ENCODE measurements at regions not wholly inside any gene's neighbourhood (a gene's known extent, or its start where the extent isn't known, plus 50 kb on each side); places are given as distances from the start of the nearest gene placed in this dataset.

DNA sequence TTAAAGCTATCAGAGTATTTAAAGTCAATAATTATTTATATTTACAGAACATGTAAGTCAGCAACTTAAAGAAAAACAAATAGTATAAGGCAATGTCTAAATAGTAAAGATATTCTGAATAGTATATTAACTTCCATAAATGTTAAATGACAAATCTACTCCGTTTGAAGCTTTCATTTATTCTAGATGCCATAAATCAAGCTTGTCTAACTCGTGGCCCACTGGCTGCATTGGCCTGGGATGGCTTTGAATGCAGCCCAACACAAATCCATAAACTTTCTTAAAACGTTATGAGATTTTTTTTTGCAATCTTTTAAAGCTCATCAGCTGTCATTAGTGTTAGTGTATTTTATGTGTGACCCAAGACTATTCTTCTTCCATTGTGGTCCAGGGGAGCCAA lies 1117.1 kb upstream of the PCDH9 start:
- H3K4me3 ChIP-seq: no peak overlapping the region
- H3K36me3 ChIP-seq: no peaks in the 10 kb centered on the region
- H3K4me1 ChIP-seq (replicated peaks): no peaks in the 10 kb centered on the region
- DNase-seq (ENCODE audit: low read depth in 1 of 2, low spot score in 2 of 2): no peak
- no peaks in the 10 kb centered on the region for H3K27me3 ChIP-seq (replicated peaks)
- H3K9me3 ChIP-seq (replicated peaks): no peaks in the 10 kb centered on the region
- H3K27ac ChIP-seq: no peak overlapping the region

DNA sequence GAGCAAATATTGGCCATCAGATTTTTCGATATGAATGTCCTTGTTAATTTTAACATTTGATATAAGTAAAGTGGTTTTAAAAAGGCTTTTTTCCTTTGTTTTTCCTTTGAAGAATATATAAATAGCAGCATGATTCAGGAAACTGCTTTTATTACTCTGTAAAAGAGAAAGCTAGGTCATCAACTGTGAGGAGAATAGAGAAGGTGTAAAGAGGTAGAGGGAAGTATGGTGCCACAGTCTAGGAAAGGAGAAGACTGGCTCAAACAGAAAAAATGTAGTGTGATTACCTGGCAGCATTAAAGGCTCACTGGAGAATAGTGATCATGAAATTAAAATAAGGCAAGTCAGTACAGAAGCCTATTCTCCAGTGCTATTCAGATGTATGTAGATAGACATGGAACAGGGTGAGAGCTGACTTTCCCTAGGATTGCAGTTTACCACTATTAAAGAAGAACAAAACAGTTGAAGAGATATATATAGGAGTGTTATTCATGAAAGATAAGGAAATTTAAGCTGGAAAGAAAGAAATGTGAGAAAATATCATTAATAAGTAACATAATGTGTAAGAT lies 1115.9 kb upstream of the PCDH9 start:
- no peaks in the 10 kb centered on the region for H3K27me3 ChIP-seq (replicated peaks)
- no peak for DNase-seq (ENCODE audit: low read depth in 1 of 2, low spot score in 2 of 2)
- no peaks in the 10 kb centered on the region for H3K9me3 ChIP-seq (replicated peaks)
- H3K4me1 ChIP-seq (replicated peaks): no peaks in the 10 kb centered on the region
- no peak overlapping the region for H3K4me3 ChIP-seq
- no peaks in the 10 kb centered on the region for H3K36me3 ChIP-seq
- H3K27ac ChIP-seq: no peak overlapping the region

DNA sequence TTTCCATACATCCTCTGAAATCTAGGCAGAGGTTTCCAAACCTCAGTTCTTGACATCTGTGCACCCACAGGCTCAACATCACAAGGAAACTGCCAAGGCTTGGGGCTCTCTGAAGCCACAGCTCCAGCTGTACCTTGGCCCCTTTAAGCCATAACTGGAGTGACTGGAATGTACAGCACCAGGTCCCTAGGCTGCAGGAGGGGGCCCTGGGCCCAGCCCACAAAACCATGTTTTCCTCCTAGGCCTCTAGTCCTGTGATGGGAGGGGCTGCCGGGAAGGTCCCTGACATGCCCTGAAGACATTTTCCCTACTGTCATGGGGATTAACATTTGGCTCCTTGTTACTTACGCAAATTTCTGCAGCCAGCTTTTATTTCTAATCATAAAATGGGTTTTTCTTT lies 1093.0 kb upstream of the PCDH9 start:
- no peaks in the 10 kb centered on the region for H3K9me3 ChIP-seq (replicated peaks)
- H3K36me3 ChIP-seq: no peaks in the 10 kb centered on the region
- H3K4me1 ChIP-seq (replicated peaks): no peaks in the 10 kb centered on the region

GRCh38 chr13:68319384-68319783 lies 1089.2 kb upstream of the PCDH9 start:
- Histone ChIP-seq H3K27ac (no peak overlapping the region), H3K27me3 (replicated peaks) (no peaks in the 10 kb centered on the region), H3K4me1 (replicated peaks) (no peaks in the 10 kb centered on the region), H3K36me3 (no peaks in the 10 kb centered on the region), H3K4me3 (no peak overlapping the region), H3K9me3 (replicated peaks) (no peaks in the 10 kb centered on the region)
- DNase-seq (ENCODE audit: low read depth in 1 of 2, low spot score in 2 of 2): no peak

More for the DNA sequence above, 1093.0 kb upstream of the PCDH9 start:
- DNase-seq (ENCODE audit: low read depth in 1 of 2, low spot score in 2 of 2): no peak
- H3K27me3 ChIP-seq (replicated peaks): no peaks in the 10 kb centered on the region
- H3K4me3 ChIP-seq: no peak overlapping the region
- H3K27ac ChIP-seq: no peak overlapping the region

- no peaks in the 10 kb centered on the region for H3K27me3 ChIP-seq (replicated peaks)
- H3K4me3 ChIP-seq: no peak overlapping the region
- no peak overlapping the region for H3K27ac ChIP-seq
- no peaks in the 10 kb centered on the region for H3K36me3 ChIP-seq
- no peaks in the 10 kb centered on the region for H3K4me1 ChIP-seq (replicated peaks)
- H3K9me3 ChIP-seq (replicated peaks): no peaks in the 10 kb centered on the region
- DNase-seq (ENCODE audit: low read depth in 1 of 2, low spot score in 2 of 2): no peak
Observed at GRCh38 chr13:68304286-68304893, 1074.3 kb upstream of the PCDH9 start.

DNA sequence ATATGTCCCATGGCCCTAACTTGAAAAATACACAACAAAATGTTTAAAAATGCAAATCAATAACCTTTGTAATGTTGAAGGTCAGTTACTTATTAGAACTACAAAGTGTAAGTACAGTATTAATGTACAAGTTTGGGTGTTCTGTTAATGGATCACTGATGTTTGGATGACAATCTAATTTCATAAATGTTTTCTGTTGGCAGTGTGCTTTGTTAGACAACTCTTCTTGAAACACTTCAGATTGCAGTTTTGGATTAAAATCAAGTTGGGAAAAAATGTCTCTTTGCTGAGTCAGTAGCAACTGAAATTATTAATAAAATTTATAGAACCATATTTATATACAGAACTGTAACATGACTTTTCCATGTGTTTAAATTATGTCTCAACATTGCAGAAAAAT lies 1063.5 kb upstream of the PCDH9 start:
- Histone ChIP-seq H3K9me3 (replicated peaks) (no peaks in the 10 kb centered on the region), H3K36me3 (no peaks in the 10 kb centered on the region), H3K4me3 (no peak overlapping the region), H3K27me3 (replicated peaks) (no peaks in the 10 kb centered on the region), H3K27ac (no peak overlapping the region), H3K4me1 (replicated peaks) (no peaks in the 10 kb centered on the region)
- no peak for DNase-seq (ENCODE audit: low read depth in 1 of 2, low spot score in 2 of 2)

DNA sequence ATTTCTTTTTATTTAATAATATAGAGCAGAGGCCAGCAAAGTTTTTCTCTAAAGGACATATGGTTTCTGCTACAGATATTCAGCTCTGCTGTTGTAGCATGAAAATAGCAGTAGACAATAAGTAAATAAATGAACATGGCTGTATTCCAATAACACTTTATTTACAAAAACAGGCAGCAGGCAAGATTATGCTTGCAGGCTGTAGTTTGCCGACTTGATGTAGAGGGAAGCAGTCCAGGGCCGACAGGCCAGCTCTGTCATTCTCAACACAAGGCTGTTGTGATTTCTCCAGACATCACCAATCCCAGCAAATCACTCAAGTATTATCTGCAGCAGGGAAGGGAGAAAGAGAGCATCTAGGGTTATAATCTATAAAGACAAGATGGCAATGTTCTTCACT lies 1062.5 kb upstream of the PCDH9 start:
- Histone ChIP-seq H3K4me3 (no peak overlapping the region), H3K9me3 (replicated peaks) (no peaks in the 10 kb centered on the region), H3K4me1 (replicated peaks) (no peaks in the 10 kb centered on the region), H3K27ac (no peak overlapping the region), H3K27me3 (replicated peaks) (no peaks in the 10 kb centered on the region), H3K36me3 (no peaks in the 10 kb centered on the region)
- DNase-seq (ENCODE audit: low read depth in 1 of 2, low spot score in 2 of 2): no peak

- DNase-seq (ENCODE audit: low read depth in 1 of 2, low spot score in 2 of 2): no peak
- no peak overlapping the region for H3K4me3 ChIP-seq
- H3K9me3 ChIP-seq (replicated peaks): no peaks in the 10 kb centered on the region
Observed at GRCh38 chr13:68291595-68291994, 1061.5 kb upstream of the PCDH9 start.

DNA sequence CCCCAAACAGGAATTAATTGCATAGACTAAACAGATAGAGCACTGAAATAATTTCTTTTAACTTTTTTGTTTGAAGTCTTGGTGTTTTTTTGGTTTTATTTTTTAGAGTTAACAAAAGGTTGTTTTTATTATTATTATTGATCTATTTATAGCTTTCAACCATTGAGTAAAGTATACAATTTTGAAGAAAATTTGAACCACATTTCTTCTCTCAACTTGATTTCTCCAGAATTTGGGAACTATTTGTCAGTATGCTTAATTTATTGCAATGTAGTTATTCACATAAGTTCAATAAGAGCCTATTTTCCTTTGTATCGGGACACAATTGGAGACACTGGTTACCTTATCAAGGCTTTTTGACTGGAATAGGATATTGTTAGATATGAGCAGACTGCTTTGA lies 1045.6 kb upstream of the PCDH9 start:
- Histone ChIP-seq H3K4me1 (replicated peaks) (no peaks in the 10 kb centered on the region), H3K36me3 (no peaks in the 10 kb centered on the region), H3K27me3 (replicated peaks) (no peaks in the 10 kb centered on the region), H3K9me3 (replicated peaks) (no peaks in the 10 kb centered on the region), H3K27ac (no peak overlapping the region), H3K4me3 (no peak overlapping the region)
- DNase-seq (ENCODE audit: low read depth in 1 of 2, low spot score in 2 of 2): no peak

More at GRCh38 chr13:68291595-68291994, 1061.5 kb upstream of the PCDH9 start:
- no peak overlapping the region for H3K27ac ChIP-seq
- H3K36me3 ChIP-seq: no peaks in the 10 kb centered on the region
- H3K4me1 ChIP-seq (replicated peaks): no peaks in the 10 kb centered on the region
- H3K27me3 ChIP-seq (replicated peaks): no peaks in the 10 kb centered on the region

GRCh38 chr13:68272652-68273051 lies 1042.5 kb upstream of the PCDH9 start:
- Histone ChIP-seq H3K4me1 (replicated peaks) (no peaks in the 10 kb centered on the region), H3K27ac (no peak overlapping the region), H3K4me3 (no peak overlapping the region), H3K9me3 (replicated peaks) (no peaks in the 10 kb centered on the region), H3K27me3 (replicated peaks) (no peaks in the 10 kb centered on the region), H3K36me3 (no peaks in the 10 kb centered on the region)
- DNase-seq (ENCODE audit: low read depth in 1 of 2, low spot score in 2 of 2): no peak

GRCh38 chr13:68264692-68265091 lies 1034.6 kb upstream of the PCDH9 start:
- Histone ChIP-seq H3K36me3 (no peaks in the 10 kb centered on the region), H3K4me1 (replicated peaks) (no peaks in the 10 kb centered on the region), H3K27ac (no peak overlapping the region), H3K27me3 (replicated peaks) (no peaks in the 10 kb centered on the region), H3K9me3 (replicated peaks) (no peaks in the 10 kb centered on the region), H3K4me3 (no peak overlapping the region)
- DNase-seq (ENCODE audit: low read depth in 1 of 2, low spot score in 2 of 2): no peak

- H3K27me3 ChIP-seq (replicated peaks): no peaks in the 10 kb centered on the region
Observed at GRCh38 chr13:68261105-68261504, 1031.0 kb upstream of the PCDH9 start.

DNA sequence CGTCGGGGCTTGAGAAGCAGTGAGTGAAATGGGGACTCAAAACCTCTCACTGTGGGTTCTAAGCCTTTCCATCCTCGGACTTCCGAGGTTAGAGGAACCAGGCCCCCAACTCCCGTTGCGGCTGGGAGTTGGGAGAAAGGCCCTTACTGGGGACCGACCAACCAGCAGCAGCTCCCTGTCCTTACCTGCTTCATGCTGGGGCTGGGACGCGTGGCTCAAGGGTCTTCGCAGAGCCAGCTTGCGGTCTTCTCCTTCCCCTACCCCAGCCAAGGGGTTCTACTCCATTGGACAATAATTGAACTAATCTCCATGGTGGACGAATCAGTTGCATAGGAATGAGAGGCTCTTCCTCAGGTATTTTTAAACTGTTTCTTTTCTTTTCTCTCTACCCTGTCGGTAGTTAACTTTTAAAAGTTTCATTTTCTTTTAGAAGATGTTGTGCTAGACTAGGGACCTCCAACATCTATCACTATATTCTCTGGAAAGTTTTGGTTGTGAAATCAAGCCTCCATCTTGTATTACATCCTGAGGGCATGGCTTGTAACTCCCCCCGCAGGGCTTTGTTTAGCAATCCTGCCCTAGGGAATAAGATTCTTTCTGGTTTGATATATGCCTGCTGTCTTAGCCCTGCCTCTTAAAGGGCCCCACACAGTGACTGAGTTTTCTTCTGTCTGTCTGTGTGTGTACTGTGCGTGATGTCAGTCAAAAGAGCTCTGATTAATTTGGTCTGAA lies 1027.1 kb upstream of the PCDH9 start:
- H3K27me3 ChIP-seq (replicated peaks): no peaks in the 10 kb centered on the region
- H3K4me3 ChIP-seq: no peak overlapping the region
- H3K36me3 ChIP-seq: no peaks in the 10 kb centered on the region
- no peak overlapping the region for H3K27ac ChIP-seq
- H3K9me3 ChIP-seq (replicated peaks): no peaks in the 10 kb centered on the region
- DNase-seq (ENCODE audit: low read depth in 1 of 2, low spot score in 2 of 2): no peak
- no peaks in the 10 kb centered on the region for H3K4me1 ChIP-seq (replicated peaks)

More at GRCh38 chr13:68261105-68261504, 1031.0 kb upstream of the PCDH9 start:
- Histone ChIP-seq H3K4me3 (no peak overlapping the region), H3K36me3 (no peaks in the 10 kb centered on the region), H3K4me1 (replicated peaks) (no peaks in the 10 kb centered on the region), H3K27ac (no peak overlapping the region), H3K9me3 (replicated peaks) (no peaks in the 10 kb centered on the region)
- DNase-seq (ENCODE audit: low read depth in 1 of 2, low spot score in 2 of 2): no peak

DNA sequence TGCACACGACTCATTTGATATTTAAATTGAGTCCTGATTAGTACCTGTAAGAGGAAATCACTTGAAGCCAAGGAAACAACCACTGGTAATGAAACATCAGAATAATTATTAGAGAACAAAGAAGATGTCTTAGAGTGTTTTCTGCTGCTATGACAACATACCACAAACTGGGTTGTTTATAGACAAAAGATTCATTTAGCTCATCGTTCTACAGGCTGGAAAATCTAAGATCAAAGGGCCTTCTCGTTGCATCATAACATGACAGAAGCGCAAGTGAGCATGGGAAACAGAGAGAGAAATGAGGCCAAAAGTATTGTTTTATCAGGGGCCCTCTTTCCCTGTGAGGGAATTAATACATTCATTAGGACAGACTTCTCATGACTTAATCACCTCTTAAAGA lies 1024.0 kb upstream of the PCDH9 start:
- Histone ChIP-seq H3K4me1 (replicated peaks) (no peaks in the 10 kb centered on the region), H3K9me3 (replicated peaks) (no peaks in the 10 kb centered on the region), H3K27me3 (replicated peaks) (no peaks in the 10 kb centered on the region), H3K27ac (no peak overlapping the region), H3K4me3 (no peak overlapping the region), H3K36me3 (no peaks in the 10 kb centered on the region)
- no peak for DNase-seq (ENCODE audit: low read depth in 1 of 2, low spot score in 2 of 2)
